ENCODE measurements at regions not wholly inside any gene's neighbourhood (a gene's known extent, or its start where the extent isn't known, plus 50 kb on each side); places are given as distances from the start of the nearest gene placed in this dataset.

GRCh38 chr2:146852661-146853060, 992.2 kb upstream of the ACVR2A start:
- no peak for DNase-seq

- no peak for DNase-seq
Observed at GRCh38 chr2:146850746-146851145, 994.1 kb upstream of the ACVR2A start.

- no peak for DNase-seq
Observed at GRCh38 chr2:146847846-146848245, 997.0 kb upstream of the ACVR2A start.

- DNase-seq = no peak
Observed at GRCh38 chr2:146844226-146844990, 1000.4 kb upstream of the ACVR2A start.

- DNase-seq = no peak
Observed at GRCh38 chr2:146837857-146838256, 1007.0 kb upstream of the ACVR2A start.

- DNase-seq = no peak
Observed at GRCh38 chr2:146826388-146826787, 1018.4 kb upstream of the ACVR2A start.

GRCh38 chr2:146821836-146822316, 1023.0 kb upstream of the ACVR2A start:
- no peak for DNase-seq

- DNase-seq = no peak
Observed at GRCh38 chr2:146820672-146821071, 1024.2 kb upstream of the ACVR2A start.

- DNase-seq = no peak
Observed at GRCh38 chr2:146818122-146818521, 1026.7 kb upstream of the ACVR2A start.

GRCh38 chr2:146817613-146818012, 1027.2 kb upstream of the ACVR2A start:
- no peak for DNase-seq

GRCh38 chr2:146814971-146815370, 1029.9 kb upstream of the ACVR2A start:
- no peak for DNase-seq

- no peak for DNase-seq
Observed at GRCh38 chr2:146807568-146808168, 1037.2 kb upstream of the ACVR2A start.

- no peak for DNase-seq
Observed at GRCh38 chr2:146806364-146807005, 1038.3 kb upstream of the ACVR2A start.

GRCh38 chr2:146804288-146804687, 1040.5 kb upstream of the ACVR2A start:
- DNase-seq = no peak

GRCh38 chr2:146801886-146802285, 1042.9 kb upstream of the ACVR2A start:
- no peak for DNase-seq

- no peak for DNase-seq
Observed at GRCh38 chr2:146786396-146786795, 1058.4 kb upstream of the ACVR2A start.

- DNase-seq = no peak
Observed at GRCh38 chr2:146785101-146785500, 1059.7 kb upstream of the ACVR2A start.

GRCh38 chr2:146784602-146785001, 1060.2 kb upstream of the ACVR2A start:
- DNase-seq = no peak

- no peak for DNase-seq
Observed at GRCh38 chr2:146777181-146777580, 1067.6 kb upstream of the ACVR2A start.

- DNase-seq = no peak
Observed at GRCh38 chr2:146776596-146776995, 1068.2 kb upstream of the ACVR2A start.

GRCh38 chr2:146771531-146771930, 1073.3 kb upstream of the ACVR2A start:
- no peak for DNase-seq

- DNase-seq = no peak
Observed at GRCh38 chr2:146764301-146764700, 1080.5 kb upstream of the ACVR2A start.

- DNase-seq = no peak
Observed at GRCh38 chr2:146762786-146763185, 1082.0 kb upstream of the ACVR2A start.

GRCh38 chr2:146754606-146755005, 1090.2 kb upstream of the ACVR2A start:
- no peak for DNase-seq
